H9 (cell line): ENCODE measurements at regions not wholly inside any gene's neighbourhood (a gene's known extent, or its start where the extent isn't known, plus 50 kb on each side); places are given as distances from the start of the nearest gene placed in this dataset.

Experiments used
- DNase-seq: peaks from one replicate; pipeline ENCODE4 v3.0.0-alpha.2; 2017
- H2AFZ ChIP-seq: one replicate; pipeline ENCODE4 v1.6.1; 2013; ENCODE audit warnings: mild to moderate bottlenecking, low read length, control low read depth, moderate library complexity
- H2AK5ac ChIP-seq: 2 replicates; pipeline ENCODE4 v1.6.1; 2013; ENCODE audit warnings: low read length, control low read depth, mixed read lengths; ENCODE audit not compliant: insufficient read length
- H2BK120ac ChIP-seq: one replicate; pipeline ENCODE4 v1.6.1; 2013; ENCODE audit warnings: low read depth, mild to moderate bottlenecking, low read length, control low read depth, inconsistent platforms; ENCODE audit not compliant: poor library complexity, severe bottlenecking
- H2BK12ac ChIP-seq: 2 replicates; pipeline ENCODE4 v1.6.1; 2013; ENCODE audit warnings: low read length, control low read depth, mixed read lengths, low read depth; ENCODE audit not compliant: insufficient read length
- H2BK15ac ChIP-seq: 2 replicates; pipeline ENCODE4 v1.6.1; 2013; ENCODE audit warnings: low read depth, low read length, control low read depth
- H2BK20ac ChIP-seq: one replicate; pipeline ENCODE4 v1.6.1; 2013; ENCODE audit warnings: low read depth, mild to moderate bottlenecking, low read length, control low read depth, inconsistent platforms; ENCODE audit not compliant: poor library complexity, severe bottlenecking
- H2BK5ac ChIP-seq: 2 replicates; pipeline ENCODE4 v1.6.1; 2013; ENCODE audit warnings: low read length, control low read depth, mixed read lengths; ENCODE audit not compliant: insufficient read length
- H3K14ac ChIP-seq: 2 replicates; pipeline ENCODE4 v1.6.1; 2013; ENCODE audit warnings: low read length, control low read depth; ENCODE audit not compliant: insufficient read depth
- H3K18ac ChIP-seq: 2 replicates; pipeline ENCODE4 v1.6.1; 2013; ENCODE audit warnings: low read depth, mild to moderate bottlenecking, mixed read lengths, low read length, control low read depth; ENCODE audit not compliant: insufficient read length
- H3K23ac ChIP-seq: 2 replicates; pipeline ENCODE4 v1.6.1; 2013; ENCODE audit warnings: low read length, control low read depth, mixed read lengths, low read depth; ENCODE audit not compliant: insufficient read length
- H3K23me2 ChIP-seq: 2 replicates; pipeline ENCODE4 v1.6.1; 2013; ENCODE audit warnings: low read depth, mild to moderate bottlenecking, mixed read lengths, low read length, control low read depth; ENCODE audit not compliant: insufficient read length, poor library complexity, severe bottlenecking
- H3K27ac ChIP-seq: 2 replicates; pipeline ENCODE4 v1.5.1; 2013; ENCODE audit warnings: low read length, control low read depth, mixed read lengths, low read depth; ENCODE audit not compliant: insufficient read length
- H3K27me3 ChIP-seq: 2 replicates; pipeline ENCODE4 v1.6.1; 2013; ENCODE audit warnings: low read length, control low read depth, inconsistent platforms; ENCODE audit not compliant: insufficient read depth
- H3K4ac ChIP-seq: 2 replicates; pipeline ENCODE4 v1.6.1; 2013; ENCODE audit warnings: low read depth, mild to moderate bottlenecking, control low read depth, inconsistent platforms, low read length, moderate library complexity
- H3K4me1 ChIP-seq: 2 replicates; pipeline ENCODE4 v1.6.1; 2013; ENCODE audit warnings: low read length, control low read depth, inconsistent platforms; ENCODE audit not compliant: insufficient read depth
- H3K4me2 ChIP-seq: 2 replicates; pipeline ENCODE4 v1.6.1; 2013; ENCODE audit warnings: low read length, control low read depth, mixed read lengths; ENCODE audit not compliant: insufficient read length, insufficient read depth
- H3K56ac ChIP-seq: 2 replicates; pipeline ENCODE4 v1.6.1; 2013; ENCODE audit warnings: low read depth, mild to moderate bottlenecking, mixed read lengths, low read length, control low read depth; ENCODE audit not compliant: insufficient read length
- H3K79me1 ChIP-seq: 2 replicates; pipeline ENCODE4 v1.6.1; 2013; ENCODE audit warnings: low read depth, mild to moderate bottlenecking, moderate library complexity, low read length, control low read depth, inconsistent platforms; ENCODE audit not compliant: insufficient read depth, poor library complexity, severe bottlenecking
- H3K79me2 ChIP-seq: 2 replicates; pipeline ENCODE4 v1.6.1; 2013; ENCODE audit warnings: low read length, control low read depth, inconsistent platforms; ENCODE audit not compliant: insufficient read depth
- H3K9ac ChIP-seq: 2 replicates; pipeline ENCODE4 v1.6.1; 2013; ENCODE audit warnings: low read length, control low read depth, mixed read lengths; ENCODE audit not compliant: insufficient read length; ENCODE audit errors: extremely low read depth
- H3K9me3 ChIP-seq: one replicate; pipeline ENCODE4 v1.6.1; 2013; ENCODE audit warnings: low read depth, low read length, inconsistent platforms; ENCODE audit not compliant: control insufficient read depth
- H3T11ph ChIP-seq: one replicate; pipeline ENCODE4 v1.6.1; 2013; ENCODE audit warnings: mild to moderate bottlenecking, low read length, control low read depth, inconsistent platforms
- H4K20me1 ChIP-seq: one replicate; pipeline ENCODE4 v1.6.1; 2013; ENCODE audit not compliant: control insufficient read depth, insufficient read length, insufficient read depth
- H4K5ac ChIP-seq: 2 replicates; pipeline ENCODE4 v1.6.1; 2013; ENCODE audit warnings: low read depth, mild to moderate bottlenecking, mixed read lengths, low read length, control low read depth; ENCODE audit not compliant: insufficient read length
- H4K8ac ChIP-seq: replicated peaks from 2 replicates; pipeline ENCODE4 v1.6.1; 2013; ENCODE audit warnings: low read length, control low read depth, mixed read lengths, low read depth; ENCODE audit not compliant: insufficient read length
- H4K91ac ChIP-seq: 2 replicates; pipeline ENCODE4 v1.6.1; 2013; ENCODE audit warnings: low read depth, mild to moderate bottlenecking, moderate library complexity, mixed read lengths, low read length, control low read depth; ENCODE audit not compliant: insufficient read length
- H3K27ac Mint-ChIP-seq, 3 experiments: 2 replicates in 2 of 3; 3 replicates in 1 of 3; pipeline ENCODE4 v1.8.0; 2020 to 2021; ENCODE audit warnings: mixed read lengths in 3 of 3, mild to moderate bottlenecking in 1 of 3, moderate library complexity in 1 of 3
- H3K27me3 Mint-ChIP-seq: 2 replicates; pipeline ENCODE4 v1.8.0; 2021; ENCODE audit warnings: low read depth, mild to moderate bottlenecking, moderate library complexity, mixed read lengths
- H3K36me3 Mint-ChIP-seq, 3 experiments: 2 replicates in 2 of 3; 3 replicates in 1 of 3; pipeline ENCODE4 v1.8.0; 2020 to 2021; ENCODE audit warnings: low read depth in 3 of 3, mixed read lengths in 3 of 3; ENCODE audit not compliant: insufficient read depth in 1 of 3
- H3K4me1 Mint-ChIP-seq, 2 experiments: 2 replicates each; pipeline ENCODE4 v1.8.0; 2020; ENCODE audit warnings: mixed read lengths in 2 of 2
- H3K4me3 Mint-ChIP-seq, 2 experiments: 2 replicates in 1 of 2; 3 replicates in 1 of 2; pipeline ENCODE4 v1.8.0; 2020 to 2021; ENCODE audit warnings: mild to moderate bottlenecking in 2 of 2, mixed read lengths in 2 of 2, moderate library complexity in 1 of 2
- H3K9me3 Mint-ChIP-seq, 2 experiments: 2 replicates in 1 of 2; 3 replicates in 1 of 2; pipeline ENCODE4 v1.8.0; 2020; ENCODE audit warnings: mild to moderate bottlenecking in 2 of 2, mixed read lengths in 2 of 2, moderate library complexity in 1 of 2
- CTCF ChIP-seq: fragments of 200-600 bp; sonication (generic); conservative IDR thresholded peaks from 3 replicates; pipeline ENCODE4 v1.8.0; 2021; ENCODE audit warnings: antibody characterized with exemption, mild to moderate bottlenecking
- WGBS: extraction: QIAGEN DNeasy Blood & Tissue Kit; methylation state at CpG from one replicate; pipeline ENCODE4 v1.1.7; 2013; ENCODE audit warnings: missing lambda C conversion rate, low lambda C conversion rate, mixed read lengths; ENCODE audit not compliant: insufficient read length; ENCODE audit errors: extremely low coverage; 5-methylcytosine and 5-hydroxymethylcytosine counted together

GRCh38 chr3:168807448-168807847 lies 711.7 kb upstream of the GOLIM4 start:
- Histone ChIP-seq H3K79me2 (no peaks in the 10 kb centered on the region), H3K79me1 (no peaks in the 10 kb centered on the region), H2BK5ac (no peak overlapping the region), H3K4me1 (peaks cover 2% of the 10 kb centered on the region), H2BK12ac (no peak overlapping the region), H2AK5ac (no peak overlapping the region), H2BK120ac (no peak overlapping the region), H3K56ac (no peak overlapping the region), H3K27ac (no peak overlapping the region), H3K14ac (no peak overlapping the region), H3T11ph (no peak overlapping the region), H3K4me2 (no peak overlapping the region), H3K23ac (no peak overlapping the region), H3K4ac (no peak overlapping the region), H3K27me3 (no peaks in the 10 kb centered on the region), H3K9me3 (no peaks in the 10 kb centered on the region), H4K20me1 (no peaks in the 10 kb centered on the region), H4K91ac (no peak overlapping the region), H4K8ac (no peak overlapping the region), H2BK20ac (no peak overlapping the region), H3K9ac (no peak overlapping the region), H3K23me2 (no peaks in the 10 kb centered on the region), H4K5ac (no peak overlapping the region), H2AFZ (no peak overlapping the region), H3K18ac (no peak overlapping the region), H2BK15ac (no peak overlapping the region)
- no peaks in the 10 kb centered on the region for H3K9me3 Mint-ChIP-seq
- H3K36me3 Mint-ChIP-seq: peaks cover 0 to 2% (median 0%) of the 10 kb centered on the region in 3 experiments; a peak in 1 of 7 replicates
- no CpG with 5 or more reads among the region's 4 CpGs for WGBS
- no peak for TF ChIP-seq CTCF
- peaks cover 43 to 49% of the 10 kb centered on the region in 2 experiments for H3K4me1 Mint-ChIP-seq
- H3K27me3 Mint-ChIP-seq: no peaks in the 10 kb centered on the region
- peak overlapping the region in 2 of 3 experiments; percentile 92 to 98; a peak in 6 of 7 replicates for H3K27ac Mint-ChIP-seq
- DNase-seq: peak; percentile 31
- peak overlapping the region in 1 of 2 experiments; percentile 13; a peak in 1 of 5 replicates for H3K4me3 Mint-ChIP-seq
